IMR-90 (cell line): ENCODE measurements at regions not wholly inside any gene's neighbourhood (a gene's known extent, or its start where the extent isn't known, plus 50 kb on each side); places are given as distances from the start of the nearest gene placed in this dataset.

Experiments used
- ATAC-seq: fragments of 200-7000 bp; cut with Tn5 transposase; 2 replicates; pipeline ENCODE4 v1.9.1; 2020; ENCODE audit warnings: low read depth, mild to moderate bottlenecking, moderate library complexity
- BruUV-seq: library from RNA; stranded (reverse); fragments of 400-500 nt; replicated peaks from 2 replicates; lab custom pipeline; 2021; lab: Mats Ljungman, UMichigan
- CTCF ChIA-PET: fragments of 300-600 bp; formaldehyde crosslinking; extraction: SDS; loops from one replicate; lab custom pipeline; 2021; ENCODE audit warnings: antibody characterized with exemption; lab: Yijun Ruan, JAX
- POLR2A ChIA-PET: fragments of 300-600 bp; sonication (Branson Sonifier 250); formaldehyde crosslinking; loops from one replicate; lab custom pipeline; 2022; ENCODE audit warnings: antibody characterized with exemption; ENCODE audit not compliant: unreplicated experiment; lab: Charles Lee
- DNase-seq: peaks from one replicate; pipeline ENCODE4 v3.0.0; 2013
- H2AFZ ChIP-seq: replicated peaks from 2 replicates; pipeline ENCODE3; 2013; ENCODE audit warnings: low read length, mild to moderate bottlenecking; ENCODE audit not compliant: poor library complexity
- H2AK5ac ChIP-seq: 2 replicates; pipeline ENCODE4 v1.6.1; 2013; ENCODE audit warnings: low read depth, low read length, inconsistent platforms
- H2AK9ac ChIP-seq: replicated peaks from 2 replicates; pipeline ENCODE3; 2013; ENCODE audit warnings: mild to moderate bottlenecking, low read depth, low read length, moderate library complexity; ENCODE audit not compliant: poor library complexity
- H2BK120ac ChIP-seq: 2 replicates; pipeline ENCODE4 v1.6.1; 2013; ENCODE audit warnings: low read depth, low read length, inconsistent platforms
- H2BK15ac ChIP-seq: 3 replicates; pipeline ENCODE4 v1.6.1; 2013; ENCODE audit warnings: low read depth, low read length, inconsistent platforms
- H2BK20ac ChIP-seq: 2 replicates; pipeline ENCODE4 v1.6.1; 2013; ENCODE audit warnings: low read depth, mild to moderate bottlenecking, inconsistent platforms, low read length, moderate library complexity
- H2BK5ac ChIP-seq: 2 replicates; pipeline ENCODE4 v1.6.1; 2013; ENCODE audit warnings: mild to moderate bottlenecking, low read depth, low read length, inconsistent platforms; ENCODE audit not compliant: poor library complexity, severe bottlenecking
- H3K14ac ChIP-seq: replicated peaks from 2 replicates; pipeline ENCODE4 v1.6.1; 2013; ENCODE audit warnings: low read depth, low read length, inconsistent platforms
- H3K18ac ChIP-seq: 2 replicates; pipeline ENCODE4 v1.6.1; 2013; ENCODE audit warnings: low read depth, low read length, control low read depth
- H3K23ac ChIP-seq: 2 replicates; pipeline ENCODE4 v1.6.1; 2013; ENCODE audit warnings: low read depth, low read length, inconsistent platforms
- H3K27ac ChIP-seq: 2 replicates; pipeline ENCODE4 v1.5.1; 2013; ENCODE audit warnings: mild to moderate bottlenecking, control low read depth, low read length; ENCODE audit not compliant: insufficient read depth
- H3K27me3 ChIP-seq: 2 replicates; pipeline ENCODE4 v1.6.1; 2013; ENCODE audit warnings: low read length; ENCODE audit not compliant: control insufficient read depth, insufficient read depth
- H3K36me3 ChIP-seq: 2 replicates; pipeline ENCODE4 v1.6.1; 2013; ENCODE audit warnings: low read length, mixed read lengths; ENCODE audit not compliant: control insufficient read depth, insufficient read depth
- H3K4ac ChIP-seq: 2 replicates; pipeline ENCODE4 v1.6.1; 2013; ENCODE audit warnings: low read depth, low read length, inconsistent platforms
- H3K4me1 ChIP-seq: 2 replicates; pipeline ENCODE4 v1.6.1; 2013; ENCODE audit warnings: low read length, mixed read lengths; ENCODE audit not compliant: control insufficient read depth, insufficient read depth
- H3K4me2 ChIP-seq: 2 replicates; pipeline ENCODE4 v1.6.1; 2013; ENCODE audit warnings: low read depth, mild to moderate bottlenecking, control low read depth, low read length, moderate library complexity
- H3K4me3 ChIP-seq: 2 replicates; pipeline ENCODE4 v1.5.1; 2013; ENCODE audit warnings: low read depth, mild to moderate bottlenecking, control low read depth, low read length, moderate library complexity; ENCODE audit not compliant: insufficient read depth
- H3K56ac ChIP-seq: 2 replicates; pipeline ENCODE4 v1.6.1; 2013; ENCODE audit warnings: low read length, inconsistent platforms; ENCODE audit not compliant: insufficient read depth; ENCODE audit errors: extremely low read depth
- H3K79me1 ChIP-seq, 2 experiments: 2 replicates each; pipeline ENCODE4 v1.6.1; 2013; ENCODE audit warnings: low read length in 2 of 2, inconsistent platforms in 1 of 2, low read depth in 1 of 2
- H3K9ac ChIP-seq: 2 replicates; pipeline ENCODE4 v1.6.1; 2013; ENCODE audit warnings: low read depth, low read length, control low read depth
- H3K9me1 ChIP-seq: 2 replicates; pipeline ENCODE4 v1.6.1; 2013; ENCODE audit warnings: low read length, inconsistent platforms; ENCODE audit not compliant: insufficient read depth
- H3K9me3 ChIP-seq: 2 replicates; pipeline ENCODE4 v1.6.1; 2013; ENCODE audit warnings: low read length; ENCODE audit not compliant: control insufficient read depth, insufficient read depth
- H4K20me1 ChIP-seq: 2 replicates; pipeline ENCODE4 v1.6.1; 2013; ENCODE audit warnings: low read length, inconsistent platforms; ENCODE audit not compliant: insufficient read depth
- H4K5ac ChIP-seq: 2 replicates; pipeline ENCODE4 v1.6.1; 2013; ENCODE audit warnings: mild to moderate bottlenecking, low read depth, low read length, control low read depth
- H4K8ac ChIP-seq, 2 experiments: 2 replicates each; pipeline ENCODE4 v1.6.1; 2013; ENCODE audit warnings: low read depth in 2 of 2, low read length in 2 of 2, control low read depth in 1 of 2, inconsistent platforms in 1 of 2
- H4K91ac ChIP-seq: 2 replicates; pipeline ENCODE4 v1.6.1; 2013; ENCODE audit warnings: low read depth, low read length, inconsistent platforms; ENCODE audit not compliant: insufficient read depth
- CHD1 ChIP-seq: IDR thresholded peaks from 2 replicates; pipeline ENCODE4 v1.6.1; 2012; ENCODE audit warnings: low read depth, low read length, improper control_type of control experiment
- FOS ChIP-seq: fragments of 150-350 bp; IDR thresholded peaks from 2 replicates; pipeline ENCODE4 v1.6.1; 2016; ENCODE audit warnings: low read depth, low read length
- MAZ ChIP-seq: IDR thresholded peaks from 2 replicates; pipeline ENCODE4 v1.6.1; 2012; ENCODE audit warnings: low read depth, mild to moderate bottlenecking, low read length, improper control_type of control experiment, moderate library complexity, borderline replicate concordance
- NFE2L2 ChIP-seq: fragments of 150-350 bp; IDR thresholded peaks from 2 replicates; pipeline ENCODE4 v1.6.1; 2016; ENCODE audit warnings: low read depth, mild to moderate bottlenecking, low read length
- POLR2A ChIP-seq: IDR thresholded peaks from 2 replicates; pipeline ENCODE4 v1.6.1; 2012; ENCODE audit warnings: mild to moderate bottlenecking, low read depth, low read length
- RAD21 ChIP-seq: IDR thresholded peaks from 2 replicates; pipeline ENCODE4 v1.6.1; 2012; ENCODE audit warnings: low read length, improper control_type of control experiment
- RFX5 ChIP-seq: IDR thresholded peaks from 2 replicates; pipeline ENCODE4 v1.8.0; 2012; ENCODE audit warnings: low read depth, mild to moderate bottlenecking, low read length, moderate library complexity
- SMC3 ChIP-seq: fragments of 150-350 bp; IDR thresholded peaks from 2 replicates; pipeline ENCODE4 v1.6.1; 2016; ENCODE audit warnings: low read depth, mild to moderate bottlenecking, antibody characterized with exemption, low read length, moderate library complexity
- WGBS, 2 experiments: methylation state at CpG; one replicate each; pipeline versions ENCODE4 v1.1.5 to v1.1.7; 2013; ENCODE audit warnings: missing lambda C conversion rate in 2 of 2; ENCODE audit not compliant: insufficient read length in 1 of 2; ENCODE audit errors: extremely low coverage in 2 of 2; 5-methylcytosine and 5-hydroxymethylcytosine counted together
- dilution Hi-C: fragments of 300-500 bp; cut with HindIII; formaldehyde crosslinking; loops from one replicate; pipeline ENCODE4 v1.14.3; 2018; ENCODE audit warnings: low sequenced_read_pairs; ENCODE audit not compliant: unreplicated experiment
- in situ Hi-C: fragments of 300-500 bp; cut with MboI; formaldehyde crosslinking; loops from 3 replicates; pipeline ENCODE4 v1.14.3; 2019; ENCODE audit warnings: low sequenced_read_pairs, inconsistent platforms, mixed read lengths
- intact Hi-C: fragments of 100-400 bp; cut with micrococcal nuclease; formaldehyde crosslinking; loops from 2 replicates; pipeline ENCODE4 v1.10.0; 2022
- TF ChIP-seq, protein P1 (sequence below): fragments of 150-350 bp; IDR thresholded peaks from 2 replicates; pipeline ENCODE4 v1.6.1; 2017; ENCODE audit warnings: mild to moderate bottlenecking, antibody characterized with exemption, low read length, low read depth
- TF ChIP-seq, protein P2 (sequence below): fragments of 150-350 bp; IDR thresholded peaks from 2 replicates; pipeline ENCODE4 v1.6.1; 2016; ENCODE audit warnings: low read depth, mild to moderate bottlenecking, low read length, moderate library complexity, borderline replicate concordance

DNA sequence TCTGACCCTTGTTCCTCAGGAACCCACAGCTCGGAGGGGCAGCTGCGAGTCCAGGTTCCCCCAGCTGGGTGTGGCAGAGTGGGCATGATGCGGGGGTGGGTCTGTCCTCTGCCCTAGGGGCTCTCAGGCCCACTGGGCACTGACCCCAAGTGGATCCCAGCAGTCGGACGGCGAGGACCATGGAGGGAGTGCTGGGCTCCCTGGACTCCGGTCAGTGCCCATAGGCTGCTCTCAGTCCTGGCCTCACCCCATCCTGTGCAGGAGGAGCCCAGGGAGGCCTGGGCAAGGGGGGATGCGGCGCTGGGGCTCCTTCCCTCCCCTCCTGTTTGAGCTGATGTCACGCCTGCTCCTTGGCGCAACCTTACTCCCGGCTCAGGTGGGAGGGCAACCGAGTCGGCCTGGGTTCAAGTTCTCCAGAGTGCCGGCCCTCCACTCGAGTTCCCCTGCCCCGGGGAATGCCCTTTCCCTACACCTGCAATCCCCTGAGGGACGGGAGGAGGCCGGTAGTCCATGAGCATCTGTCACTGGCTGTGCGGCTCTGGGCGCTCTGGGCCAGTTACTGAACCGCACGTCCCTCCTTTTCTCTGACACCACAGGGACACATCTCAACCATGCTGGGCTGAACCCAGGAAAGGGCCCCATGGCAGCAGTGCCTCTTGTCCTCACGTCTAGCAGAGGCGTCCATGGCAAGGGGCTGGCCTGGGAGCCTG is 52.6 kb upstream of the ACSF3 start:
- Histone ChIP-seq H3K9me3 (no peaks in the 10 kb centered on the region), H2BK15ac (no peak overlapping the region), H2AK5ac (no peak overlapping the region), H3K56ac (no peak overlapping the region), H3K23ac (no peak overlapping the region), H2BK20ac (no peak overlapping the region), H3K4ac (no peak overlapping the region), H4K5ac (no peak overlapping the region), H3K4me3 (no peak overlapping the region), H3K79me1 (no peaks in the 10 kb centered on the region), H3K18ac (no peak overlapping the region), H3K36me3 (no peaks in the 10 kb centered on the region), H4K91ac (no peak overlapping the region), H3K4me1 (no peaks in the 10 kb centered on the region), H2AK9ac (no peak overlapping the region), H2AFZ (no peak overlapping the region), H2BK5ac (no peak overlapping the region), H3K9ac (no peak overlapping the region), H2BK120ac (no peak overlapping the region), H3K14ac (no peak overlapping the region), H3K9me1 (no peaks in the 10 kb centered on the region), H4K8ac (no peak overlapping the region), H3K27ac (no peak overlapping the region), H3K27me3 (peaks cover 20% of the 10 kb centered on the region; the same call in 1 of the 2 replicates), H4K20me1 (no peaks in the 10 kb centered on the region), H3K4me2 (no peak overlapping the region)
- DNase-seq, result no peak
- in situ Hi-C loops (no loop called here), intact Hi-C loops (no loop called here), dilution Hi-C loops (no loop called here)
- CTCF ChIA-PET, result no interaction called here
- WGBS, 2 experiments, result 81% methylated on average over 10 of the region's 25 CpGs; no CpG with 5 or more reads in 1 of the 2 experiments
- TF ChIP-seq RAD21, result no peak
- TF ChIP-seq CHD1, result no peak
- TF ChIP-seq NFE2L2, result no peak
- TF ChIP-seq POLR2A, result no peak
- TF ChIP-seq, protein P1, sequence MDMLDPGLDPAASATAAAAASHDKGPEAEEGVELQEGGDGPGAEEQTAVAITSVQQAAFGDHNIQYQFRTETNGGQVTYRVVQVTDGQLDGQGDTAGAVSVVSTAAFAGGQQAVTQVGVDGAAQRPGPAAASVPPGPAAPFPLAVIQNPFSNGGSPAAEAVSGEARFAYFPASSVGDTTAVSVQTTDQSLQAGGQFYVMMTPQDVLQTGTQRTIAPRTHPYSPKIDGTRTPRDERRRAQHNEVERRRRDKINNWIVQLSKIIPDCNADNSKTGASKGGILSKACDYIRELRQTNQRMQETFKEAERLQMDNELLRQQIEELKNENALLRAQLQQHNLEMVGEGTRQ, result no peak
- TF ChIP-seq SMC3, result no peak
- no peak for TF ChIP-seq MAZ
- no peak for TF ChIP-seq RFX5
- no peak for TF ChIP-seq FOS
- TF ChIP-seq, protein P2, sequence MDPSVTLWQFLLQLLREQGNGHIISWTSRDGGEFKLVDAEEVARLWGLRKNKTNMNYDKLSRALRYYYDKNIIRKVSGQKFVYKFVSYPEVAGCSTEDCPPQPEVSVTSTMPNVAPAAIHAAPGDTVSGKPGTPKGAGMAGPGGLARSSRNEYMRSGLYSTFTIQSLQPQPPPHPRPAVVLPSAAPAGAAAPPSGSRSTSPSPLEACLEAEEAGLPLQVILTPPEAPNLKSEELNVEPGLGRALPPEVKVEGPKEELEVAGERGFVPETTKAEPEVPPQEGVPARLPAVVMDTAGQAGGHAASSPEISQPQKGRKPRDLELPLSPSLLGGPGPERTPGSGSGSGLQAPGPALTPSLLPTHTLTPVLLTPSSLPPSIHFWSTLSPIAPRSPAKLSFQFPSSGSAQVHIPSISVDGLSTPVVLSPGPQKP, result no peak
- POLR2A ChIA-PET, result no interaction called here
- ATAC-seq, result no peak
- no TSS peak for BruUV-seq
